Hindlimb muscle (tissue), 1 donor: ENCODE measurements at regions not wholly inside any gene's neighbourhood (a gene's known extent, or its start where the extent isn't known, plus 50 kb on each side); places are given as distances from the start of the nearest gene placed in this dataset.

Experiments
- DNase-seq: peaks from one replicate; pipeline ENCODE4 v3.0.0-alpha.2; 2013

DNA sequence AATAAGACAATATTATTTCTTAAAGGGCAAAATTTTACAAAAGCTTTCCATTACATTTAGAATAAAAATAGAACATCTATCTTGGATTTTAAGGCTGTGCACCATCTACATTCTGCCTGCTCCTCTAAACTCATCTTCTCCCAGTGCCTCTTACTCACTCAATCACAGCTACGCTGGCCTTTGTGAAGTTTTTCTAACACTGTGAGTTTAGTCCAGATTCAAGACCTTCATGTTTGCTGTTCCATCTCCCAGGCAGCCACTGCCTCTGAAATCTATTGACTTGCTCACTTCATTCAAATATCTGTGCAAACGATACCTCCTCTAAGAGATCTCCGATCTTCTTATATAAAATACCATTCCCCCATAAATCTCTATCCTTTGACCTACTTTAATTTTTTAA, 673.4 kb upstream of the KIF2B start:
- no peak for DNase-seq

DNA sequence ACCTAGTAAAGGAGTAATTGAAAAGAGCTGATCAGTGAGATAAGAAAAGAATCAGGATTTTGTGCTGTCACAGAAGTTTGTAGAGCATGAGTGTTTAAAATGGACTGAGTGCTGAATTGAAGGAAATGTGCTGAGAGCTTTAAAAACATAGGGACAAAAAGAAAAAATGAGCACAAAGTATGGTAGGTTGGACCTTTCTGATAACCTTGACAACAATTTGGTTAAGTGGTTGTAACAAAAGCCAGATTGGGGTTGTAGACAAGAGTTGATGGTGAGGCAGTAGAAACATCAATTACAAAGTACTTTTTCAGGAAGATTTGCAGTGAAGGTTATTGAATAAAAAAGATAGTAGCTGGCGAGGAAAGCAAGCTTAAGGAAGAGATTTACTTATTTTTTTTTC, 674.7 kb upstream of the KIF2B start:
- DNase-seq, result no peak

DNA sequence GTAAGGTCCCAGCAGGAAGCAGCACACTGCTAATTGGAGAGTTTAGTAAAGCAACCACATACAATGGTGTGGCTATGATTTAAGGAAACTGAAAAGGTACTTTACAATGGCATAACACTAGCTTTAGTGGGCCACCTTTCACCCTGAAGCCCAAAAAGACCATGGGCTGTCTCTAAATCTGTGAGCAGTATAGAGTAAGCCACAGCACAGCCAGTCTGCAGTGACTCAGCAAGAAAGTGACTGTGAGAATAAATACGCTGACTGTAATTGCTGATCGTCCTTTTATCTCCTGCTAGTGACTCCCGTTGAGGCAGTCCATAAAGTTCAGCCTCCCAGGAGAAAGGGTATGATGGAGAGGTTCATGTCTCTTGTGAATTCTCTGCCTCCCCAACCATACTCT, 679.8 kb upstream of the KIF2B start:
- no peak for DNase-seq

DNA sequence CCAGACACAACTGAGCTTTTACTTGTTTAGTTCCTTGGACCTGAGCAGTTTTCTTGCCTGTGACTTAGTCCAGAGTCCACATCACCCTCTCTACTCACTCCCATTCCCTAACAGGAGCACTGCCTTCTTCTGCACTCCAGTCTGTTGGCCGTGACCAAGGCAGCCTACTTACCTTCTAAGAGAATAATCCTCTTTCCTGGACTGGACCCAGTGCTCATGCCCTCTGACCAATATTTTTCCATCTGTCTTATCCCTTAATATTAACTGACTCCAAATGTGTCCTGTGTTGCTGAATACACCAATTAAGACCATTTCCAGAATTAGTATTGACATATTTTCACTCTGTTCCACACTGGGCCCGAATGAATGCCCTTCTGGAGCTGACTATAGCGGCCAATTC, 681.0 kb upstream of the KIF2B start:
- DNase-seq, result no peak

DNA sequence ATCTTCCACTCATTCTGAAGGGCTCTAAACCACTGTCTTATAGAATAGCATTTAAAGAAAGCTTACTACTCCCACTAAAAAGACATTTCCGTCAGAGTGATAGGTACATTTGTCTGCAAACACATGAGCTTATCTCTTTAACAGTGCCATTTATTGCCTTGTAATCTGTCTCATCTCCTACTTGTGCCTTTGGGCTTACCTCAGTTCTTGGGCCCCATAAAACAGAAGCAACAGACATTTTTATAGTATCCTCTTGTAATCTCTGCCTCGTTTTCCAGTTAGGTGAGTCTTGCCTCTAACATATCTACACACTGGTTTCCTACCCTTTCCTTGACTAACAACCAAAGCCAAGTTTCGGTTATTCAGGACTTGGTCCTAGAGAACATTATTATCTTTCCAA, 681.4 kb upstream of the KIF2B start:
- DNase-seq, result no peak

DNA sequence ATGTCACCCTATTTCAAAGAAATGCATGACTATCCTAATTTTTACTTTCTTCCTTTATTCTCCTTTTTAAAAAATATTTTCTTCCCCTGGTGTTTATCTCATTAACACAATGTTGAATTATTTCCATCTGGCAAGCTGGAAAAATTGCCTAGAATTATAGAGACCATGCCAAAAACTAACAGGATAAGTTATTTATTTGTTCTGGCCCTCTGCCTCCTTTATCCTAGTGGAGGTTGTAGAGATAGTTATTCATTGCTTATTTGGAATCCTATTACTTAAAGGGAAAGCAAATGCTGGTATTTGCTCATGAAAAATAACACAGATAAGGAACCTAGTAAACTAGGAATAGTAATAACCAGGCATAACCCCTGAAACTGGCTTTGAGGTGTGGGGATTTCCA, 684.9 kb upstream of the KIF2B start:
- DNase-seq, result no peak

DNA sequence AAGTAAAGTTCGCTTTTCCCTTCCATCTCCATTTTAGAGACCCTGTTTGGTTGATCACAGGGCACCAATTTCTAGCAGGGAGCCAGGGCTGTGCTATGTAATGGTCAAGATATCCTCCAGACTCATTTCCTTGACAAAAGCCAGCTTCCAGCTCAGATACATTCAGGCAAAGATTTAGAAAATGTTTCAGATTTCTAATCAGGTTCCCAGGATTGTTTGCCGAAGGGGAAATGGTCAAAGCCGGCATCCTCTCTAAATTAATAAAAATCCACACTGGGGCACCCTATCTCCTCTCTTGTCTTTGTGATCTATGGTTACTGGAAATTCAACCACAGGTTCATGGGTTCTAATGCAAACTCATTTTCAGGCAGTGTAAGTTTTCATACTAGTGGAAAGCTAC, 686.8 kb upstream of the KIF2B start:
- no peak for DNase-seq

DNA sequence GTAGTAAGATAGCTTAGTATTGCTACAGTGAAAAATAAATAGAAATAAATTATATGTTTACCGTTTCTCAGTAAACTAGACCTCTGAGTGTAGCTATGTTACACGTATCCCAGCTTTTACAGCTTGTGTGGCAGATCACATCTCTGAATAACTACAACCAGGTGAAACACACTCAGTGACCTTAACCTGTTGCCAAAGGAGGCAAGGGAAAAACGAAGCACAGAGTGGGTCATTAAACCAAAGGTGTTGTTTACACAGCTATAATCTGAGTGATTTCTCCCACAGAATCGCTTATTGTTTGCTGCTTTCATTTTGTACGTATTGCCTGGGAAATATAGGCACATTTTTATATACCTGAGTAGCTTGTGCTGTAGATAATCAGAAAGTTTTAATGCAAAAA, 688.2 kb upstream of the KIF2B start:
- DNase-seq, result no peak

DNA sequence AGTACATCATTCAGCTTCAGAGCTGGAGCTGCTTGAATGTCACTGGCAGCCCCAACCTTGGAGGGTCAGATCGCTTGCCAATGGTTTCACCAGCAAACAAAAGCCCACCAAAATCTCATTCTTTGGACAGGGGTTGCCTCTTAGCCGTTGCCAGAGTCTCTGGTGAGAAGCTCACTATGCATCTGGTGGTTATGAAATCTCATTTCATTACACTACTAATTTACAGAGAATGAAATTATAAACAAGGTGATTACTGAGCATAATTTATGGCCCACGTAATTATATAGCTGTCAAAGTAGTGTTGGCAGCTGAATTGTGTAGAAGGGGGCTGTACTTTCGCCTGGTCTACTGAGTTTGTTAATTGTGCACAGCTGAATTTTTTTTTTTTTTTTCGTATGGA, 688.9 kb upstream of the KIF2B start:
- no peak for DNase-seq

DNA sequence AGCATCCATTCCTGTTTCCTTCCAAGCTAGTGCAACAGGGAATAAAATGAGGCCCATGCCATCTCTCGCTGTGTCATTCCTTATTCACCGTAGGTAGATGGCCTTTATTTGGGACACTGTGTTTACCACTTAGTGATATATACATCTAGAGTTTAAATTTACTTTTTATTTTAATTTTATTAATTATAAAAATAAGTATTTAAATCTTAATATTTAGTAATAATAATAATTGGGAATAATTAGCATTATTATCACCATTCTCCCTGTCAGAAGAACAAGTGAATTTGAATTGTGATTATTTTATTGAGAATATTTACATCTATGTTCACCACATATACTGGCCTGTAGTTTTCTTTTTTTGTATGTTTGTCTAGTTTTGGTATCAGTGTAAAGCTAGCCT, 692.9 kb upstream of the KIF2B start:
- DNase-seq, result no peak

DNA sequence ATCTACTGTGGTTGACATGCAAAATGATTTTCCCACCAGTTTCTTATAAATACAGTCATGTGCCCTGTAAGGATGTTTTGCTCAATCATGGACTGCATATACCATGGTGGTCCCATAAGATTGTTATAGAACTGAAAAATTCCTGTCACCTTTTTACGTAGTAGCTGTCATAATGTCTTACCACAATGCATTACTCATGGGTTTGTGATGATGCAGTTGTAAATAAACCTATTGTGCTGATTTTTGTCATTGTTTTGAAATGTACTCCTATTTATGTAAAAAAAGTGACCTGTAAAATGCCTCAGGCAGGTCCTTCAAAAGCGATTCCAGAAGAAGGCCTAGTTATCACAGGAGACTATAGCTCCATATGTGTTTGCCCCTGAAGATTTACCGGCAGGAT, 695.4 kb upstream of the KIF2B start:
- no peak for DNase-seq

DNA sequence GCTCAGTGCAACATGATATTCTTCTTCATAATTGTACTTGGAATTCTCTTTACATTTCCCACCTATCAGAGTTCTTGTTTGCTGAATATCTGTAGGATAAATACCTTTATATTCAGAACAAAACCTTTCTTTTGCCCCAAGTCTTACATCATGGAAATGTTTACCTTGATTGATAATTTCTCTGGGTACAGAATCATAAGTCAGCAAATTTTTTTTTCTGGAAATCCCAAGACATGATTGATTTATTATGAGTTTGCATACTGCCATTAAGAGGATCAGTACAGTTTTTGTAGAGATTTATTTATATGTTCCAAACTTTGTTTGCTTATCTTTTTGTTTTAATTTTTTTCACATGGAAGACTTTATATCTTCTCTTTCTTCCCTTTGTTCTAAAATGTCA, 699.8 kb upstream of the KIF2B start:
- DNase-seq, result no peak

DNA sequence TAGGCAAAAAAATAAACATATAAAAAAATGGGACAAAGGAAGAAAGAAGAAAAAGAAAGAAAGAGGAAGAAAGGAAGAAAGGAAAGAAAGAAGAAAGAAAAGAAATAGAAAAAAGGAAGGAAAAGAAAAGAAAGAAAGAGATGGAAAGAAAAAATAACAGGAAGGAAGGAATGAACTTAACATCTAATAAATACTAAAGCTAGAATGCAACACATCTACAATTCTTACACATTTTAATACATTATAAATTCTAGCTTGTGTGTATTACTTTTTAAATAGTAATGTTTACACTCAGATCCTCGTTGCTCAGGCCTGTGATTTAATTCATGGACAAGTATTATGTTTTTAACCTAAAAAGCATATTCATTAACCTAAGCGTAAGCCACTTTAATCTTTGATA, 703.0 kb upstream of the KIF2B start:
- no peak for DNase-seq

DNA sequence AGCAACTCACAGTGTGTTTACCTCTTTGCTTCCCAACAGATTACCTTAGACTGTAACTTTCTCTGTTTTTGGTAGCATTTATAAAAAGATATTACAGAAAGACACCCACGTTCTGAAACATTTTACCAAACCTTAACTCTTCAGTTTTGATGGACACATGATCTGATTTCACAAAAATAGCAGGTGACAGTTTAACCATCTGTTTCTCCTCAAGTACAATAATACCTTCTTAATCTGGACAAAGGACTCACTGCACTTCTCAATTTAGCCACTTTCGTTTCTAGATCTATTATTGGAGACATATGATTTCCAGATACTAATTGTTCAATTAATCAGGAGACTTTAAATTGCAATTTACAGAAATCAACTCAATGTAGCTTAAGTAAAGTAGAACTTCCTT, 703.8 kb upstream of the KIF2B start:
- DNase-seq, result no peak

DNA sequence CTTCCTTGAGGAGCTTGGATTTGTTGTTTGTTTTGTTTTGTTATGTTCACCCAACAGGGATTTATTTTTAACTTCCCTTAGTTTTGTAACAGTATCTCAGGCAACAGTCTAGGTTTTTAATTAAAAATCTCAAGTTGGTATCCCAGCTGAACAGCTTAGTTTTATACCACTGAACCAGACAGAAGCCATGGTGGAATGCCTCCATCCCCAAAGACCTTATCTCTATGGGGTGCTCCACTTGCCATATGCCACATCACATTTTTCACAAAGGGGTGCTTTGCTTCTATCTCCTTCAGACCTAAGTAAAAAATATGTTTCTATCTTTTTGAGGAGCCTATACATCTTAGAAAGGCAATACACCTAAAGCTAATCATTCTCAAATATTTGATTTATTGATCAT, 715.8 kb upstream of the KIF2B start:
- no peak for DNase-seq

DNA sequence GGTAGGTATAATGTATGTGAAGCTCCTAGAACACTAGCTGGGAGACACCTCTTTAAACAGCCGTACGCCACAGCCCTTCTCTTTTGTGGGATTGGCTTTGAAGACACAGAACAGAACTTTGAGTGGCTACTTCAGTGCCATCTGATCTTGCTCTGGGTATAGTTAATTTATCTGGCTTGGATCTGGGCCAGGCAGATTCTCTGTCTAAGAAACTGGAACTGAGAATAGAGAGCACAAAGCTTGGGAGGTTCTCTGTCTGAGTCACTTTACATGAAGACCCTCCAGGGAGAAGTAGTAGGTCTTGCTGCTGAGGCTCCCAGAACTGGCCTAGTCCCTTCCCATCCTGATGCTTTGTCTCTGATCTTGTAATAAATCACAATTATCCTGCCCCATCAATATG, 721.0 kb upstream of the KIF2B start:
- no peak for DNase-seq

DNA sequence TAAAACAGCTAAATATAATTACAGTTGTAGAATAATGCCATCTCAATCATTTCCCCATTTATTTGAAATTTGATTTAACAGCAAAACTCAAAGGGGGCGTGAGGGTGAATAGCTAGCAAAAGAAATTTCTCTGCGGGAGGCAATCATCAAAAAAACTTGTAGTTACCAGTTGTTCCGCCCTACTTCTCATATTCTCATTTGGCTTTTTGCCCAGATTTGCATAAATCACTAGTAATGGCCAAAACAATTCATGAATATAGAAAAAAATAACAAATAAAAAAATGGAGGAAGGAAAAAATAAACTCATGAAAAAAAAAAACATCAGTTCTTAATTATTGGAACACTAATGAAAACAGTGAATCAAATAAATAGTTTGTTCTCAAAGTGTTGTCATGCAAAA, 722.6 kb upstream of the KIF2B start:
- no peak for DNase-seq

DNA sequence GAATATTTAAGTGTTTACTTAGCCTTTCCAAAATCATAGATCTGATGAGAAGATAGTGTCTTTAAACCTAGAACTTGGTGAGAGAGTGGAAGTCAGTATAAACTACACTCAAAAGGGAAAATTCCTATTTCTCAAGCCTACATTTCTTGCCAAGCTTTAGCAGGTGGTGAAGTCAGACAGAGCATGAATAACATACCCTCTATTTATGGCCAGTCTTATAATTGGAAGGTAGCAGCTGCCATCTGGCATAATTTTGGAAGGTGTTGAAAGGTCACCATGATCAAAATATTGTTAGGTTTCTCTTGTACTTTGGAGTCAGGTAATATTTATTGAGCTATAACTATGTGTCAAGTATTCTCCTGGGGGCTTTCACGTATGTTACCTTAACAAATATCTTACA, 729.3 kb upstream of the KIF2B start:
- DNase-seq, result no peak

DNA sequence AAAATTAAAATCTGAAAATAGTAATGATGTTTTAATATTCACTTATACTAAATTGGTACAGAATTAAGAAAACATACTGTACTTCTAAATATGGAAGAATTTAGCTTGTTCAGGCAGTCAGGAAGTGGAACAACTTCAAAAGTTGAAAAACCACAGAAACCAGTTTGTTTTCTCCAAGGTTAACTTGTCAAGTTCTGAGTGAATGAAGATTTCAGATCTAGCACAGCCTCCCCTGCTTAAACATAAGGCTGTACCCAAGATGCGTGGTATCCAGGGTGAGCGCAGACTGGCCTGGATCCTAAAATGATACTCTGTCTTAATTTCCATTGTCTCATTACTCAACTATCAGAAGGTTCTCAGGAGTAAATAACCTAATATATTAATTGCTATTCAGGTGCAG, 730.7 kb upstream of the KIF2B start:
- DNase-seq, result no peak

DNA sequence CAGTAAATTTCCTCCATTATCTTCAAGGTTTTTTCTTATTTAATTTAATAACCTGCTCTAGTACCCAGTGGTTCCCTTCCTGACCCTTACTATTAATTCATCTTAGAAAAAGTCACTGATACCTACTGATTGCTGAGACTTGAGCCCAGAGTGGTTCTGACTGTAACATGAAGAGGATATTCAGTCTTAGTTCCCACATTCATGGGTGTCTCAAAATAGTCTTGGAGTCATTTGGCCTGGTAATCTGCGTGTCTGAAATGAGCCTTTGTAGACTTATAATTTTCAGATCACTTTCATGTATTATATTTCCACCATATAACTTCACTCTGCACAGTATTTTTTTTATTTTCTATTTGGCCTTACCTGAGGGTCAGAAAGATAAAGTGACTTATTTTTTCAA, 732.0 kb upstream of the KIF2B start:
- no peak for DNase-seq

DNA sequence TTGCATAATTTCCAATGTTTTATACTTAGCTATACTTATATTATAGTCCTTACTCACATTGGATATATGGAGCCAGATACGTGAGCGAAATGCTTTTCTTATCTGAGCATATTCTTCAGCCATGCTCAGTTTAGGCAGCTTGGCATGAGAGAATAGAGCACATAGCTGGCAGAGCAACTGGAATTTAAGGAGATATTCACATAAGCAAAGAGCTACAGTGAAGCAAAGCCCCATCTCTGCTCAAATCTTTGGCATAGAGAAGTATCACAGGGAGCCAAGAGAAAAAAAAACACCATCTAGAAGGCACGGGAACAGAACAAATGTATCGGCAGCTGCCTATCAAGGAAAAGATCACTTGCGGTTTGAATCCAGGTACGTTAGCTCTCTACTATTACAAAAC, 734.2 kb upstream of the KIF2B start:
- DNase-seq, result no peak

DNA sequence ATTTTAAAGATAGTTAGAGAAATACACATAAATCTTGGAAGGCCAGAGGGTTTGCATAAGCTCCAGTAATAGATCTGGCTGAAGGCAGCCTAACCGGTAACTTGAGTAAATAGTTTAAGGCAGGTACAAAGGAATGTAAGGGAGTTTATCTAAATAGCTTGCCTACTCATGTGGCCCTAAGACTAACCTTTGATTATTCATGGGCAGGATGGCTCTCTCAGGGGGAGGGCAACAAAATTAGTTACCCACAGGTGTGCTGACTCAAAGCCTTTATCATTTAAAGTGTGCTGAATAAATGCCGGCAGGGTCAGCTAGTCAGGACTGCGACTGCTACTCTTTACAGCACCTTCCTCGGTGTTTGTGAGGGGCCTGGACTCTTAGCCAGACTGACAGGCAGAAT, 761.3 kb upstream of the KIF2B start:
- no peak for DNase-seq

DNA sequence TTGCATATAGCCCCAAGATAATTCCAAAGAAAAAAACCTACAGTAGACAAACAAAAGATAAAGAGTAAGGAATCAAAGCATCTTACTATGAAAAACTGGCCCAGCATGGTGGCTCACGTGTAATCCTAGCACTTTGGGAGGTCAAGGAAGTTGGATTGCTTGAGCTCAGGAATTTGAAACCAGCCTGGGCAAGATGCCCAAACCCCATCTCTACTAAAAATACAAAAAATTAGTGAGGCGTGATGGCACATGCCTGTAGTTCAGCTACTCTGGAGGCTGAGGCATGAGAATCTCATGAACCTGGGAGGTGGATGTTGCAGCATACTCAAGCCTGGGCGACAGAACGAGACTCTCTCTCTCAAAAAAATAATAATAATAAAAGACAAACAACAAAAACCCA, 764.7 kb upstream of the KIF2B start:
- no peak for DNase-seq

DNA sequence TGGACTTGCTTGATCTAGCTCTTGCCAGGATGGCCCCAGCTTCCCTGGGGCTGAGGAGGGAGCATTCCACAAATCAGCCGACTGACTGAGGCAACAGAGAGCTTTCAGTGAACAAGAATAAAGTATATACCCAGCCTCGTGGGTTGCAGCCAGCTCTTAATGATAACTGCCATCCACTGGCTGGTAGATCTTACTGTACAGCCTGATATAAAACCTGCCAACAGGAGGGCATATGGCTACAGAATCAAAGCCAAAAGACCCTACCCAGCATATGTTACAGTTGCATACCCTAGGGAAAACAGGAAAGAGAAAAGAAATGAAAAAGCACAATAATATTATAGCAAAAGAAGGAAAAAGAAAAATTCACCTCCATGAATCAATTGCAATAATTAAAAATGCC, 775.9 kb upstream of the KIF2B start:
- DNase-seq, result no peak

DNA sequence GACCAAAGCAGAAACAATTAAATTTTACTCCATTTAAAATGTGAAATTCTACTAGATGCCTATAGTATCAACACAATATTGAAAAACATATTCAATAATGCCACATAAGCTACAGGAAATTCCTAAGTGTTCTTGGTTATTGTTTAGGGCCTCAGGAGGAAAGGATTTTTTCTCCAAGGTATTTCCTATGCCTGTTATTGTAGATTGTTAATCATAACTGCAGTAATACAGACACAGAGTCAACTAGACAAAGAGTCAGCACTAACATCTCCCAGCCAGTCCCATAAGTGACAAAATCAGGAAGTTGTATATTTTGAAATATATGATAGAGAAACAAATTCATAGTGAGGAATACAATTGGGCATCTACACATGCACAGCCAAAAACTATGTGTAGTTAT, 782.7 kb upstream of the KIF2B start:
- no peak for DNase-seq

DNA sequence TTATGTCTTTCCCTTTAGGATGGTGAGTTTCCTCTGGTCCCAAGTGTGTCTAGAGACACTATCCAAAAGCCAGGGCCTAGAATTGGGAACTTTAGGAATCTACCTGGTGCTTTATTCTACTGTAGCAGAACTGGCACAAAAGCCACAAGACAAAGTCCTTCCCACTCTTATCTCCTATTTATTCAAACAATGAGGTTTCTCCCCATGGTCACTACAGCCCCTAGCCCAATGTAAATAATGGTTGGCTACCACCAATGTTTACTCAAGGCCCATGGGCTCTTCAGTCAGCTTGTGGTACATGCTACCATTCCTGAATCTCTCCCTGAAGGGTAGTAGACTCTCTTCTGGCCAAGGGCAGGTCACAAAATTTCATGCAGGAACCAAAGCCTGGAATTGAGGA, 789.4 kb upstream of the KIF2B start:
- no peak for DNase-seq
